OCI-LY7 (cell line): ENCODE measurements at regions not wholly inside any gene's neighbourhood (a gene's known extent, or its start where the extent isn't known, plus 50 kb on each side); places are given as distances from the start of the nearest gene placed in this dataset.
"Not testable (repeated sequence)": the region's sequence is repeated elsewhere in the genome, so short reads cannot be mapped to it uniquely, and the experiment has no call there.

Experiments
- BruUV-seq: library from RNA; stranded (reverse); fragments of 400-500 nt; replicated peaks from 2 replicates; lab custom pipeline; 2021; lab: Mats Ljungman, UMichigan
- CTCF ChIA-PET: fragments of 300-600 bp; sonication (Branson Sonifier 250); formaldehyde crosslinking; loops from one replicate; lab custom pipeline; 2022; ENCODE audit warnings: antibody characterized with exemption; ENCODE audit not compliant: unreplicated experiment; lab: Charles Lee
- POLR2A ChIA-PET: fragments of 300-600 bp; sonication (Branson Sonifier 250); formaldehyde crosslinking; loops from one replicate; lab custom pipeline; 2022; ENCODE audit warnings: antibody characterized with exemption; lab: Charles Lee
- DNase-seq: peaks from one replicate; pipeline ENCODE4 v3.0.0-alpha.2; 2015; ENCODE audit warnings: low spot score
- H2AFZ ChIP-seq: fragments of 200-600 bp; sonication (generic), shearing (Covaris generic); 2 replicates; pipeline ENCODE4 v1.6.1; 2014; ENCODE audit warnings: mild to moderate bottlenecking, antibody characterized with exemption, low read length, moderate library complexity
- H3K27ac ChIP-seq: fragments of 200-600 bp; sonication (generic); 2 replicates; pipeline ENCODE4 v1.5.1; 2014; ENCODE audit warnings: mixed run types, low read depth, mild to moderate bottlenecking, moderate library complexity, low read length, inconsistent platforms; ENCODE audit not compliant: poor library complexity, severe bottlenecking
- H3K36me3 ChIP-seq: fragments of 200-600 bp; sonication (generic); 2 replicates; pipeline ENCODE4 v1.6.1; 2014; ENCODE audit warnings: mild to moderate bottlenecking, antibody characterized with exemption, low read length, moderate library complexity, mixed read lengths; ENCODE audit not compliant: insufficient read depth
- H3K4me1 ChIP-seq: fragments of 200-600 bp; sonication (generic); 2 replicates; pipeline ENCODE4 v1.5.1; 2014; ENCODE audit warnings: mild to moderate bottlenecking, low read length; ENCODE audit not compliant: insufficient read depth, poor library complexity, severe bottlenecking
- H3K4me2 ChIP-seq: fragments of 200-600 bp; sonication (generic); 2 replicates; pipeline ENCODE4 v1.6.1; 2014; ENCODE audit warnings: mild to moderate bottlenecking, low read length
- H3K4me3 ChIP-seq: fragments of 200-600 bp; sonication (generic); 2 replicates; pipeline ENCODE4 v1.5.1; 2014; ENCODE audit warnings: mild to moderate bottlenecking, low read depth, low read length; ENCODE audit not compliant: poor library complexity, severe bottlenecking
- H3K79me2 ChIP-seq: fragments of 200-600 bp; sonication (generic); 2 replicates; pipeline ENCODE4 v1.6.1; 2016; ENCODE audit warnings: low read depth, mild to moderate bottlenecking, low read length, moderate library complexity, mixed read lengths; ENCODE audit not compliant: insufficient read depth
- H3K9me2 ChIP-seq: fragments of 200-600 bp; sonication (generic); 2 replicates; pipeline ENCODE4 v1.6.1; 2016; ENCODE audit warnings: mild to moderate bottlenecking, low read length, mixed read lengths; ENCODE audit not compliant: insufficient read depth
- H3K9me3 ChIP-seq: fragments of 200-600 bp; sonication (generic); 2 replicates; pipeline ENCODE4 v1.6.1; 2014; ENCODE audit warnings: mild to moderate bottlenecking, mixed run types, low read length, mixed read lengths
- H4K20me1 ChIP-seq: fragments of 200-600 bp; sonication (generic); 2 replicates; pipeline ENCODE4 v1.6.1; 2014; ENCODE audit warnings: mild to moderate bottlenecking, antibody characterized with exemption, low read length, moderate library complexity, mixed read lengths; ENCODE audit not compliant: insufficient read depth
- EZH2phosphoT487 ChIP-seq: fragments of 200-600 bp; sonication (generic); IDR thresholded peaks from 2 replicates; pipeline ENCODE4 v1.6.1; 2018; ENCODE audit warnings: low read depth, borderline replicate concordance, mild to moderate bottlenecking, mixed run types, antibody characterized with exemption, low read length, moderate library complexity, mixed read lengths
- intact Hi-C: fragments of 100-400 bp; cut with micrococcal nuclease; formaldehyde crosslinking; loops from one replicate; pipeline ENCODE4 v1.10.0; 2022; ENCODE audit not compliant: unreplicated experiment
- TF ChIP-seq, protein P1 (sequence below): fragments of 200-600 bp; sonication (generic); conservative IDR thresholded peaks from 2 replicates; pipeline ENCODE4 v1.5.1; 2014; ENCODE audit warnings: mild to moderate bottlenecking, antibody characterized with exemption, low read length, moderate library complexity, mixed read lengths

DNA sequence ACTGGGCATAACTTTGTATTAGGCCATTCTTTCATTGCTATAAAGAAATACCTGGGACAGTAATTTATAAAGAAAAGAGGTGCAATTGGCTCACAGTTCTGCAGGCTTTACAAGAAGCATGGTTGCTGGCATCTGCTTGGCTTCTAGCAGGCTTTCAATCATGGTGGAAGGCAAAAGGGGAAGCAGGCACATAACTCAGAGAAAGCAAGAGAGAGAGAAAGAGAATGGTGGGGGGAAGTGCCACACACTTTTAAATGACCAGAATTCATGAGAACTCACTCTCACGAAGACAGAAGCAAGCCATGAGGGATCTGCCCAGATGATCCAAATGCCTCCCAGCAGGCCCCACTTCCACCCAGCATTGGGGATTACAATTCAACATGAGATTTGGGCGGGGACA, 179.7 kb downstream of the SPRY2 start:
- no peaks in the 10 kb centered on the region for H3K9me2 ChIP-seq
- TF ChIP-seq, protein P1, sequence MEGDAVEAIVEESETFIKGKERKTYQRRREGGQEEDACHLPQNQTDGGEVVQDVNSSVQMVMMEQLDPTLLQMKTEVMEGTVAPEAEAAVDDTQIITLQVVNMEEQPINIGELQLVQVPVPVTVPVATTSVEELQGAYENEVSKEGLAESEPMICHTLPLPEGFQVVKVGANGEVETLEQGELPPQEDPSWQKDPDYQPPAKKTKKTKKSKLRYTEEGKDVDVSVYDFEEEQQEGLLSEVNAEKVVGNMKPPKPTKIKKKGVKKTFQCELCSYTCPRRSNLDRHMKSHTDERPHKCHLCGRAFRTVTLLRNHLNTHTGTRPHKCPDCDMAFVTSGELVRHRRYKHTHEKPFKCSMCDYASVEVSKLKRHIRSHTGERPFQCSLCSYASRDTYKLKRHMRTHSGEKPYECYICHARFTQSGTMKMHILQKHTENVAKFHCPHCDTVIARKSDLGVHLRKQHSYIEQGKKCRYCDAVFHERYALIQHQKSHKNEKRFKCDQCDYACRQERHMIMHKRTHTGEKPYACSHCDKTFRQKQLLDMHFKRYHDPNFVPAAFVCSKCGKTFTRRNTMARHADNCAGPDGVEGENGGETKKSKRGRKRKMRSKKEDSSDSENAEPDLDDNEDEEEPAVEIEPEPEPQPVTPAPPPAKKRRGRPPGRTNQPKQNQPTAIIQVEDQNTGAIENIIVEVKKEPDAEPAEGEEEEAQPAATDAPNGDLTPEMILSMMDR, result no peak
- no peak for TF ChIP-seq EZH2phosphoT487
- no peak overlapping the region for H2AFZ ChIP-seq
- no peaks in the 10 kb centered on the region for H3K4me1 ChIP-seq
- CTCF ChIA-PET, result no interaction called here
- BruUV-seq, result no TSS peak
- H3K4me2 ChIP-seq, result no peak overlapping the region
- H3K36me3 ChIP-seq, result no peaks in the 10 kb centered on the region
- no peaks in the 10 kb centered on the region for H3K79me2 ChIP-seq
- H4K20me1 ChIP-seq, result no peaks in the 10 kb centered on the region
- POLR2A ChIA-PET, result no interaction called here
- no peak overlapping the region for H3K27ac ChIP-seq
- no peak for DNase-seq
- intact Hi-C loops, result no loop called here
- H3K4me3 ChIP-seq, result no peak overlapping the region
- H3K9me3 ChIP-seq, result no peaks in the 10 kb centered on the region

DNA sequence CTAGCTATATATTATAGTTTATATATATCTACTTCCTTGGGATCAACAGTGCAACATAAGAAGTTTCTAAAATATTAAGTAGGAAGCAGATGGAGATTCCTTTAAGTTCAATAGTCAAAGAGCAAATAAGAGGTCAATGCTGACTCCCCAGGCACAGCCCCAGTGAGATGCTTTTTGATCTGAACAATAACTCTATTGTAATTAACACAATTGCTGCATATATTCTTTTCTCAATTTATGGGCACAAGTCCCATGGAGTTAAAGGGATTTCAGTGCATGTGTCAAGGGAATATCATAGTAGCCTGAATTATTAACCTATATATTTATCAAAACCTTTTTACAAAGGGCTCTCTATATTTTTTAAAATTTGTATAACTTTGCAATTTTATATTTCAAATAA, 180.8 kb downstream of the SPRY2 start:
- BruUV-seq, result no TSS peak
- ChIA-PET POLR2A (no interaction called here), CTCF (no interaction called here)
- Histone ChIP-seq H4K20me1 (no peaks in the 10 kb centered on the region), H3K4me1 (no peaks in the 10 kb centered on the region), H3K4me2 (no peak overlapping the region), H3K36me3 (no peaks in the 10 kb centered on the region), H3K9me2 (no peaks in the 10 kb centered on the region), H3K79me2 (no peaks in the 10 kb centered on the region), H3K9me3 (no peaks in the 10 kb centered on the region), H2AFZ (no peak overlapping the region), H3K27ac (no peak overlapping the region), H3K4me3 (no peak overlapping the region)
- no peak for DNase-seq
- intact Hi-C loops, result no loop called here
- TF ChIP-seq, protein P1, result no peak
- no peak for TF ChIP-seq EZH2phosphoT487

DNA sequence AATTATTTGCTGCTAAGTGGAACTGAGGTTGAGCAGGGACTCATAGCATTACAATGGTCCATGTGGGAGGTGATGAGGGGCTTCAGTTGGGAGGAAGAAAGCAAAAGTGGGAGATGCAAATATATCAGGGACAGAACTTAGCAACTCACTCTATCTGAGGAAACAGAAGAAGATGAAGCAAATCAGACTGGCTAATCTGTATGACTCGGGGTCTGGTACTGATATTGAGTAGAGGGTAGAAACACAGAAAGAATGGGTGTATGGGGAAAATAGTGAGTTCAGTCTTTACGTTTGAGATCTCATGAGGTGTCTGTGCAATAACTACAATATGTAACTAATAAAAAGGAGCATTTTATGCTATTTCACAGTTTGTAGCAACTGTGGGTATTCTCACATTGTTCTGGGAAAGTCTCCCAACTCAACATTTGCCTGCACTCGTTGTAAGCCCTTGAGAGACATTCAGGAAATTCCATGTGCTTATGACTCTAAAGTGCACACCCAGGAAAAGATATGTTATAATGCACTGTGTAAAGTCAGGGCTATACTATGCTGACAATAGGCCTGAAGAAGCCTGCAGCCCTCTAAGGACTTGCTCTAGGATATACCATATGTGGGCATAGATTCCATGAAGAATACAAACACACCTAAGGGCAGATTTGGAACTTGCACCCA, 183.5 kb downstream of the SPRY2 start:
- ChIA-PET POLR2A (interaction anchor here (0.6 kb wide), 1 partner anchor 583 kb away, joined by 6 read pairs; no protein-coding TSS in a partner anchor), CTCF (no interaction called here)
- intact Hi-C loops, result no loop called here
- no peak overlapping the region for H3K4me2 ChIP-seq
- DNase-seq, result no peak
- H4K20me1 ChIP-seq, result no peaks in the 10 kb centered on the region
- H3K79me2 ChIP-seq, result no peaks in the 10 kb centered on the region
- TF ChIP-seq, protein P1, result no peak
- no peak for TF ChIP-seq EZH2phosphoT487
- H3K4me1 ChIP-seq, result no peaks in the 10 kb centered on the region
- H3K9me3 ChIP-seq, result no peaks in the 10 kb centered on the region
- no peaks in the 10 kb centered on the region for H3K36me3 ChIP-seq
- BruUV-seq, result no TSS peak
- no peak overlapping the region for H3K4me3 ChIP-seq
- H3K9me2 ChIP-seq, result no peaks in the 10 kb centered on the region
- H2AFZ ChIP-seq, result no peak overlapping the region
- H3K27ac ChIP-seq, result no peak overlapping the region

DNA sequence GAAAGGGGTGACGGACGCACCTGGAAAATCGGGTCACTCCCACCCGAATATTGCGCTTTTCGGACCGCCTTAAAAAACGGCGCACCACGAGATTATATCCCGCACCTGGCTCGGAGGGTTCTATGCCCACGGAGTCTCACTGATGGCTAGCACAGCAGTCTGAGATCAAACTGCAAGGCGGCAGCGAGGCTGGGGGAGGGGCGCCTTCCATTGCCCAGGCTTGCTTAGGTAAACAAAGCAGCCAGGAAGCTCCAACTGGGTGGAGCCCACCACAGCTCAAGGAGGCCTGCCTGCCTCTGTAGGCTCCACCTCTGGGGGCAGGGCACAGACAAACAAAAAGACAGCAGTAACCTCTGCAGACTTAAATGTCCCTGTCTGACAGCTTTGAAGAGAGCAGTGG, 188.8 kb downstream of the SPRY2 start:
- H3K79me2 ChIP-seq, H3K9me2 ChIP-seq, H3K27ac ChIP-seq, CTCF ChIA-PET, H3K4me2 ChIP-seq, H3K4me1 ChIP-seq, H2AFZ ChIP-seq, POLR2A ChIA-PET, H3K9me3 ChIP-seq, H3K36me3 ChIP-seq, intact Hi-C loops, H3K4me3 ChIP-seq, H4K20me1 ChIP-seq, BruUV-seq, DNase-seq: not testable (repeated sequence)
